T-helper 2 cell (primary cell): ENCODE measurements at regions not wholly inside any gene's neighbourhood (a gene's known extent, or its start where the extent isn't known, plus 50 kb on each side); places are given as distances from the start of the nearest gene placed in this dataset.

Experiments used
- DNase-seq, 5 experiments: peaks; one replicate each; pipeline versions ENCODE4 v3.0.0 to v3.0.0-alpha.2; 2012 to 2022

- DNase-seq = no peak
Measured at GRCh38 chr1:239539051-239539450, 152.7 kb downstream of the CHRM3 start.

GRCh38 chr1:239539812-239540211 is 153.4 kb downstream of the CHRM3 start:
- DNase-seq = no peak

GRCh38 chr1:239543873-239544272 is 157.5 kb downstream of the CHRM3 start:
- no peak for DNase-seq

- DNase-seq = no peak
Measured at GRCh38 chr1:239545466-239545865, 159.1 kb downstream of the CHRM3 start.

- peak in 1 of 5 experiments; percentile 56 for DNase-seq
Measured at GRCh38 chr1:239547987-239548386, 161.6 kb downstream of the CHRM3 start.

GRCh38 chr1:239550178-239550577 is 163.8 kb downstream of the CHRM3 start:
- DNase-seq = no peak

- DNase-seq = no peak
Measured at GRCh38 chr1:239555350-239555749, 169.0 kb downstream of the CHRM3 start.

GRCh38 chr1:239558559-239558958 is 172.2 kb downstream of the CHRM3 start:
- no peak for DNase-seq

- DNase-seq = peak in 1 of 5 experiments; percentile 7
Measured at GRCh38 chr1:239558991-239559390, 172.6 kb downstream of the CHRM3 start.

GRCh38 chr1:239560921-239561320 is 174.6 kb downstream of the CHRM3 start:
- no peak for DNase-seq

GRCh38 chr1:239562095-239562494 is 175.7 kb downstream of the CHRM3 start:
- no peak for DNase-seq

- DNase-seq = no peak
Measured at GRCh38 chr1:239563681-239564080, 177.3 kb downstream of the CHRM3 start.

- DNase-seq = no peak
Measured at GRCh38 chr1:239566074-239566473, 179.7 kb downstream of the CHRM3 start.

GRCh38 chr1:239570878-239571277 is 184.5 kb downstream of the CHRM3 start:
- no peak for DNase-seq

GRCh38 chr1:239572183-239572582 is 185.8 kb downstream of the CHRM3 start:
- no peak for DNase-seq

- no peak for DNase-seq
Measured at GRCh38 chr1:239574112-239574511, 187.7 kb downstream of the CHRM3 start.

- peak in 1 of 5 experiments; percentile 29 for DNase-seq
Measured at GRCh38 chr1:239575113-239575512, 188.7 kb downstream of the CHRM3 start.

GRCh38 chr1:239583536-239583935 is 197.2 kb downstream of the CHRM3 start:
- no peak for DNase-seq

GRCh38 chr1:239586128-239586527 is 199.8 kb downstream of the CHRM3 start:
- DNase-seq = no peak

- peak in 2 of 5 experiments; percentile 48 to 90 for DNase-seq
Measured at GRCh38 chr1:239587066-239587465, 200.7 kb downstream of the CHRM3 start.

GRCh38 chr1:239587574-239588369 is 201.4 kb downstream of the CHRM3 start:
- no peak for DNase-seq

GRCh38 chr1:239590556-239590955 is 204.2 kb downstream of the CHRM3 start:
- DNase-seq = no peak

- DNase-seq = no peak
Measured at GRCh38 chr1:239593527-239593926, 207.2 kb downstream of the CHRM3 start.

GRCh38 chr1:239600588-239600987 is 214.2 kb downstream of the CHRM3 start:
- DNase-seq = no peak

GRCh38 chr1:239601108-239601507 is 214.7 kb downstream of the CHRM3 start:
- no peak for DNase-seq
